ENCODE measurements at regions not wholly inside any gene's neighbourhood (a gene's known extent, or its start where the extent isn't known, plus 50 kb on each side); places are given as distances from the start of the nearest gene placed in this dataset.
"Not testable (repeated sequence)": the region's sequence is repeated elsewhere in the genome, so short reads cannot be mapped to it uniquely, and the experiment has no call there.

- no peak for DNase-seq (ENCODE audit: low spot score)
Measured at GRCh38 chr4:118410138-118410537, 57.3 kb upstream of the PRSS12 start.

GRCh38 chr4:118417325-118417724, 64.5 kb upstream of the PRSS12 start:
- no peak for DNase-seq (ENCODE audit: low spot score)

GRCh38 chr4:118417800-118418199, 65.0 kb upstream of the PRSS12 start:
- not testable (repeated sequence) for DNase-seq (ENCODE audit: low spot score)

GRCh38 chr4:118418396-118418795, 65.6 kb upstream of the PRSS12 start:
- not testable (repeated sequence) for DNase-seq (ENCODE audit: low spot score)

GRCh38 chr4:118419626-118420025, 66.8 kb upstream of the PRSS12 start:
- not testable (repeated sequence) for DNase-seq (ENCODE audit: low spot score)

GRCh38 chr4:118424062-118424461, 71.3 kb upstream of the PRSS12 start:
- not testable (repeated sequence) for DNase-seq (ENCODE audit: low spot score)

GRCh38 chr4:118428881-118429280, 76.1 kb upstream of the PRSS12 start:
- not testable (repeated sequence) for DNase-seq (ENCODE audit: low spot score)

- DNase-seq (ENCODE audit: low spot score): not testable (repeated sequence)
Measured at GRCh38 chr4:118432359-118432758, 79.6 kb upstream of the PRSS12 start.

GRCh38 chr4:118433612-118434375, 81.0 kb upstream of the PRSS12 start:
- not testable (repeated sequence) for DNase-seq (ENCODE audit: low spot score)

- DNase-seq (ENCODE audit: low spot score): not testable (repeated sequence)
Measured at GRCh38 chr4:118435415-118435814, 82.6 kb upstream of the PRSS12 start.

GRCh38 chr4:118442115-118442837, 89.5 kb upstream of the PRSS12 start:
- not testable (repeated sequence) for DNase-seq (ENCODE audit: low spot score)

GRCh38 chr4:118447397-118447796, 94.6 kb upstream of the PRSS12 start:
- not testable (repeated sequence) for DNase-seq (ENCODE audit: low spot score)

GRCh38 chr4:118454857-118455256, 102.1 kb upstream of the PRSS12 start:
- DNase-seq (ENCODE audit: low spot score): not testable (repeated sequence)

GRCh38 chr4:118461435-118461834, 108.6 kb upstream of the PRSS12 start:
- DNase-seq (ENCODE audit: low spot score): not testable (repeated sequence)

GRCh38 chr4:118465831-118466230, 113.0 kb upstream of the PRSS12 start:
- DNase-seq (ENCODE audit: low spot score): not testable (repeated sequence)

- not testable (repeated sequence) for DNase-seq (ENCODE audit: low spot score)
Measured at GRCh38 chr4:118474001-118474626, 121.3 kb upstream of the PRSS12 start.

- DNase-seq (ENCODE audit: low spot score): not testable (repeated sequence)
Measured at GRCh38 chr4:118474771-118475170, 122.0 kb upstream of the PRSS12 start.

- not testable (repeated sequence) for DNase-seq (ENCODE audit: low spot score)
Measured at GRCh38 chr4:118475901-118476300, 123.1 kb upstream of the PRSS12 start.

- not testable (repeated sequence) for DNase-seq (ENCODE audit: low spot score)
Measured at GRCh38 chr4:118477826-118478225, 125.0 kb upstream of the PRSS12 start.

- not testable (repeated sequence) for DNase-seq (ENCODE audit: low spot score)
Measured at GRCh38 chr4:118485801-118486314, 133.1 kb upstream of the PRSS12 start.

GRCh38 chr4:118492963-118493362, 140.2 kb upstream of the PRSS12 start:
- not testable (repeated sequence) for DNase-seq (ENCODE audit: low spot score)

GRCh38 chr4:118494437-118494836, 141.6 kb upstream of the PRSS12 start:
- DNase-seq (ENCODE audit: low spot score): not testable (repeated sequence)

Measured in iPS-NIHi11 (cell line).